ENCODE measurements at regions not wholly inside any gene's neighbourhood (a gene's known extent, or its start where the extent isn't known, plus 50 kb on each side); places are given as distances from the start of the nearest gene placed in this dataset.

DNA sequence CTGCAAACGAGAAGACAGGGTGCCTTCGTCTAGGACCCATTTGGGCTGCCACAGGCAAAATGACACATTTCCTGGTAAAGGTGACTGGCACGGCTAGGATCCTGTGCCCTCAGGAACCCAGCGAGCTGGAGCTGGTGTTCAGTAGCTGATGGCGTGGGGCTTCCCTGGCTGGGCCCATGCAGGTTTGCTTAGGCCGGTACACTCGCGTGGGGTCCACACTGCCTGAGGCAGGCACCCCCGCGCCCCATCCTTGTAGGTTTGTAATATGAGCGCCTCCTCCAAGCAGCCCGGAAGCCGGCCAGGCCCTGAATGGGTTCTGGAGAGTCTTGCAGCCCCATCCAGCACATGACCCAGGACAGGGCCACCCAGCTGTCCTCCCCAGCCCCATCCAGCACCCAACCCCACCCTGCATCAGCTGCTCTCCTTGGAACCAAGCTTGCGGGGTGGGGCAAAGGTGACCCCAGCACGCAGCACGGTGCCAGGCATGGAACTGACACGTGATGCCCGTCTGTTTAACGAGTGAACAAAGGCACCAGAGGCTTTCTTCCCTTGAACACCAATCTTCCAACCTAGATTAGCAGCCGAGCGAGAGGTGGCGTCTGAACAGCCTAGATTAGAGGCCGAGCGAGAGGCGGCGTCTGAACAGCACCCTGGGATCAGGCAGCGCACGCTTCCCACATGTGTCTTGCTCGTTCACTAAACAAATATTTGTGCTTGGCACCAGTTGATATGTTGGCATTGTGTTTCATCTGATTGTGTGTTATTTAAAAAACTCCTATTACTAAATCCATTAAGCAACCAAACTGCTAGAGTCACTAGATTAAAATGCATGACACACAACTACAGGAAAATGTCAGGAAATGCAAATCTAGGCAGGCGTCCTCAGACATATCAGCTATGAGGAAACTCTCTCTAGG lies 112.1 kb downstream of the DLL1 start:
- DNase-seq (ENCODE audit: low read depth, low spot score), result no peak

DNA sequence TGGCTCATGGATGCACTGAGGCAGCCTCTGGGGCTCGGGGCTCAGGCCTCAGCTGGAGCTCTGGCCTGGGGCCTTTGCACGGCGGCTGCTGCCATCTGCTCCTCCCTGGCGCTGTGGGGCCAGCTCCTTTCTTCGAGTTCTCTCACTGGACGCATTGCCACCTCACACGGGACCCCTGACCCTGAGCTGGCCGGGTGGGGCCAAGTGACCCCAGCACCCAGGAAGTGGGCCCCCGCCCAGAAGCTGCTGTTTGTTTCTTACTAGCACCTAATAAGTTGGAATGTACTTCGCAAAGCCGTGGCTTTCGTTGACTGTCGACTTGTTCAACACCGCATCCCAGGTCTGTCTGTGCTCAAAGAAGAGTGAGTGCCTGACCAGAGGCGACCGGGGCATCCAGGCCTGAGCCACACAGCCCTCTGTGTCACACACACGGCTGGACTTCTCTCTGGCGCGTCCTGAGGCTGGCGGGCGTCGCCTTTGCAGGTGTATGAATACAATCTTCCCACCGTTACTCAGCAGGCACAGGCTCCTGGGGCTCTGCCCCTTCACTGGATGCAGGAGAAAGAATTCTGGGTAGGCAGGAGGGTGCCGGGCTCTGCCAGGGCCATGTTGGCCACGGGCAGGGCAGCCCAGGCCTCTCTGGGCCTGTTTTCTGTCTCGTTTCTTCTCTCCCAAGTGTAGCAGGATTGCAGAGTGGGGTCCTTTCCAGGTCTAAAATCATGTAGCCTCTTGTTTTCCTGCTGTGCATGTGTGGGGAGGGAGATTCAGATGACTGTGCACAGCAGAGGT lies 112.9 kb downstream of the DLL1 start:
- no peak for DNase-seq (ENCODE audit: low read depth, low spot score)

DNA sequence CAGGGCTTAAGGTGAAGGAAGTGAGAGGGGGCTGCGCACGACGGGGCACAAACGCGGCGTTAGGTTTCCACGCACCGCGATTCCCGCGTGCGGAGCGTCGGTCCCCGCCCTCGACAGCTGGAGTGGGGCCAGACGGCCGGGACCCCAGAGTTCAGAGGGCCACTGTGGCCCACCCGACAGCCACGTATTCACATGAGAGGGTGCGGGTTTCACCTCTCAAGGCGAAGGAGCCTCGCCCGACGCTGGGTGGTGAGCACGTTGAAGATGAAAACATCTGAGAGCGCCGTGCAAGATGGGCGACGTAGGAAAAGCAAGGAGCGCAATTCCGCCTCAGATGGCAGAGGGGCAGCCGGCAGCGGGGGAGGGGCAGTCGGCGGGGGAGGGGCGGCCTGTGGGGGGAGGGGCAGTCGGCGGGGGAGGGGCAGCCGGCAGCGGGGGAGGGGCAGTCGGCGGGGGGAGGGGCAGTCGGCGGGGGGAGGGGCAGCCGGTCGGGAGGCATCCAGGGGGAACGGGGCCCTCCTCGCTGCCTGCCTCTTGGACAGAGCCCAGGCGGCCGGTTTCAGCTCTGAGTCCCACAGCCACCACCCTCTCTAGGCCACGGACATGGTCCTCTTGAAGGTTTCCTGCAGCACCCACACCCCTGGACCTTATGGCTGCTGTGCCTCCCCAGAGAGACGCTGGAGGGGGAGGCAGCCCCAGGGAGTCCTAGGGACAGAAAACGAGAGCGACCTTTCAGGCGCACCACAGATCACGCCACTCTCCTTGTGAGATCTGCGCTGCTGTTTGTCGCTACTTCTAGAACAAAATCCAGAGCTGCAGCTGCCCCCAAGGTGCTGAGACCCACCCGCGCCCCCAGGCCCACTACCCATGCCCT lies 113.7 kb downstream of the DLL1 start:
- no peak for DNase-seq (ENCODE audit: low read depth, low spot score)

DNA sequence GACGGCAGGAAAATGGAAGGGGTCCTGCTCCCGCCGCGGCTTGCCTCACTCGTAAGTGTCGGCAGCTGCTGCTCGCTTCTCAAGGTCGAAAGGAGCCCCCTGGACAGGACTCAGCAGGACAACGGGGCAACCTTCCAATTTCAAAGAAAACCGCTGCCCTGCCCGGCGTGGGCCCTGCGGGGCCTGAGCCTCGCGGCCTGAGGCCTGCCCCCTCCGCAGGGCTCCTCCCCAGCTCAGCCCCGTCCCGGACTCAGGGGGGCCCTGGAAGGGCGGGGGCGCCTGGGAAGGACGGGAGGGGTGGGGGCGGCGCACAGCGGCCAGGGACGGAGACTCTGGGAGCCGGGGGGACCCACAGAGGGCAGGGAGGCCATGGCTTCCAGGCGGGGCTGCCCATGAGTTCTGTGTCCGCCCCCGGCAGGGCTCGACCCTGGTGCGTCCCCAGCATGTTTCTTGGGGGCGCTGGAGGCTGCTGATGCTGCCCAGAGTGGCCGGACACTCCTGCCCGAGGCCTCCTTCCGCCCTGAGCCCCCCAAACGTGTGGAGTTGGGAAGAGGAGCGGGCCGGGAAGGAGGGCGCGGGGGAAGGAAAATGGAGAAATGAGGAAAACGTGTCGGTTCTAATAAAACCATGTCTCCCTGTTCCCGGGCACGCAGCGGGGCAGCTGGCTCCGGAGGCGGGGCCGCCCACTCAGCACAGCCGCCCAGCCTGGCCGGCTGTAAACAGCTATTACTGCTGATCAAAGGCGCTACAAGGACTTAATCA lies 114.6 kb downstream of the DLL1 start:
- DNase-seq (ENCODE audit: low read depth, low spot score), result no peak

DNA sequence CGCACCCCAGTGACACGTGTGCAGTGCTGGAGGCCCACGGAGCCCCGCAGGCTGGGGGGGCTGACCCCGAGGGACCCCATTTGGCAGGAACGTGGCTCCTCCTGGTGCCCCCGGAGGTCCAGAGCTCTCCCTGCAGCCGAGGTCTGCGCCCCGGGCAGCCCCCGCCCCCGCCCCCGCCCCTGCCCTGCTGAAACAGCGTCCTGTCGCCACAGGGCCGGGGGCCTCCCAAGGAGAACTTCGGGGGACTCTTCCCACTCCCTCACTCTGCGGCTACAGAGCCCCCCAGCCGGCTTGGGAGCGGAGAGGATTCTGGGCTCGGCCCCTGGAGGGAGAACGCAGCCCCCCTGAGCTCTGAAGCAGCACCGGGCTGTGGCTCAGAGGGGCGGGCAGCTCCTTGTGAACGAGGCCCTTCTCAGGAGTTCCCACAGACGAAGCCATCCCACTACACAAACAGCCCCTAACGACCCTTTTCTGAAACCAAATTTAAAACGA lies 115.2 kb downstream of the DLL1 start:
- DNase-seq (ENCODE audit: low read depth, low spot score), result no peak

DNA sequence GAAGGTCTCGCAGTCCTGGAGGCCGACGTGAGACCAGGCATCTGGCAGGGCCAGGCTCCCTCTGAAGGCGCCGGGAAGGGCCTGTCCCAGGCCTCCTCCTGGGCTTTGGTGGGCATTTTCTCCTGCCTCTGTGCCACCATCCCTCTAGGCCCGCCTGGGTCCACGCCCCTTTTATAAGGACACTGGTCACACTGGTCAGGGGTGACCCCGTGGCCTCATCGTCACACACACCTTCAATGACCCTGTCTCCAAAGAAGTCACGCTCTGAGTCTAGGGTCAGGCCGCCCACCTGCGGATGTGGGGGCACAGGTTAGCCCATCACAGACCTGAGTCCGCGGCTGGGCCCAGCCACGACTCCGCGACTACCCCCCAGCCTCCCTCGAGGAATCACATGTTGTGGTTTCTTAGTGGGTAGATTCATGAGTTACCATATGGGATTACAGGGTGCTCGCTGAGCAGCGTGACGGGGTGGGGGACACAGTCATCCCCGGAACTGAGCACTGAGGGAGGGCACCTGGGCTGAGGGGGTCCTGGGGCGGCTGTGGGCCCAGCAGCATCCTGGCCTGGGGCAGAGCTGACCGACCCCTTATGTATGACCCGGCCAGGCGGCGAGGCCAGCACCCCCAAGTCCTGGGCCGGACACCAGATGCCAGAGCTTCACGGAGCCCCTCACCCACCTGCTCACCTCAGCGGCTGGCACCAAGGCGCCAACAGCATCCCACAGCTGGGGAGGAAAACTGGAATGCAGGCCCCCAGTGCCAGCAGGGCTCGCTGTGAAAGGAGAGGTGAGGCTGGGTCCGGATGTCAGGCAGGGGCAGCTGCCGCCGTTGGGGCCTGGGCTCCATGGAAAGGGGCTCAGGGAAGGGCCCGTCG lies 115.9 kb downstream of the DLL1 start:
- no peak for DNase-seq (ENCODE audit: low read depth, low spot score)

DNA sequence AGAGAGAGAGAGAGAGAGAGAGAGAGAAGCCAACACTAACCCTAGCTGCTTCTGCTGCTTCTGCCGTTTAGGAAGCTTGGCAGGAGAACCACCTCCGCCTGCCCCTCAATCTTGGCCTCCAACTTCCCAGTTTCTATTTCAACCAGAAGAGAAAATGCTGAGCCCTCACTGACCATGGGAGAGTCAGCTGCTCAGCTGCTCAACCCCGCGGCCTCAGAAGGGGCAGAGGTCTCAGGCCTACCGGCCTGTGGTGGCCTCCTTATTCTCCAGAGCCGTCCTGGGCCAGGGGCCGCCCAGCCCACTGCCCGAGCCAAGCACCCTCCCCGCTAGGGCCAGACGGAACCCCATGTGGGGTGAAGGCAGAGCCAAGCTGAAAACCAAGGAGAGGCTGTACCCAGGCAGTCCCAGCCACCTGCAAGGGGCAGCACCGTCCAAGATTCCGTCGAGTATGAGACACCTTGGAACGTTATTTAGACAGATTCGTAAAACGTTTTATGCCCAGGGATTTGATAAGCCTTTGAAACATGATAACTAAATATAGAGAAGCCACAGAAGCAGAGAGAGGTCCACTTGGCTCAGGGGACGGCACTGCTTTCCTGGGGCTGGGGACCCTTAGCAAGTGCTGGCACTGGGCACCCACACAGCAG lies 116.6 kb downstream of the DLL1 start:
- DNase-seq (ENCODE audit: low read depth, low spot score), result no peak

DNA sequence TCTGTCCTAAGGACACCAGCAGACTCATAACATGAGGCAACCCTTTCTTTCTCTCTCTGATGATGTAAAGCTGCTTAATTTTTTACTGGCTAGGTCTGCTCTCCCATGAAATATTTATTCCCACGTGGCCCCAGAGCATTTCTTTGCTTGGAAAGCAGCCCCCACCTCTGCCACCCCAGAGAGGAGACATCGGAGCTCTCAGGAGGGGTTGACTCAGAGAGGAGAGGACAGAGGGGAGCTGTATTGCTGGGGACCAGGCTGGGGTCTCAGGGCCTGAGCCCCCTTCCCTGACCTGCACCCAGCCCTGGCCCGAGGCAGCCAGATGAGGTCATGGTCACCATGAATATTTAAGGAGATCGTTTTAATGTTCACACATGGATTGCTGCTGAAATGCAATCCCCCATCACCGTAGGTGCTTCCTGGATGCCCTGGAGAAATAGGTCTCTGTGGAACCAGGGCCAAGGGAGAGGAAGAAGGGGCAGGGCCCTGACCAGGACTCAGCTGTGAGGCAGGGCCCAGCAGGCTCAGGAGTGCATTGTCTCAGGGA lies 117.5 kb downstream of the DLL1 start:
- no peak for DNase-seq (ENCODE audit: low read depth, low spot score)

DNA sequence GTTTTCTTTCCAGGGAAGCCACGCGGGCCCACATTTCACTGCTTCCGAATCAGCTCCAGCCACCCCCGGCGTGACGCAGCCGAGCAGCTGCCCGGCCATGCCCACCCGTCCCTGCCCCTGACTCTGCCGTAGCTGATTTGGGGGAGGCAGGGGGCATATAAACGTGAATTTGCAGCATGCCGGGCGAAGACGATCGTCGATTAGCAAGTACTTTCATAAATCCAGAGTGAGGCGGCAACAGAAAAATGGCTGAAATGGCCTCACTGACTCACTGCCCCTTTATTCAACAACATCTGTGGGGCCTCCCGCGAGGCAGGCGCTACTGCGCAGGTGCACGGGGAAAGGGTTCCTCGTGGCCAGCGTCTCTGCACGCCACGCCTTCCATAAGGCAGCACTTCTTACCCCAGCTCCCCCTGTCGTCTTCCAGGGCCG lies 118.0 kb downstream of the DLL1 start:
- DNase-seq (ENCODE audit: low read depth, low spot score), result no peak

DNA sequence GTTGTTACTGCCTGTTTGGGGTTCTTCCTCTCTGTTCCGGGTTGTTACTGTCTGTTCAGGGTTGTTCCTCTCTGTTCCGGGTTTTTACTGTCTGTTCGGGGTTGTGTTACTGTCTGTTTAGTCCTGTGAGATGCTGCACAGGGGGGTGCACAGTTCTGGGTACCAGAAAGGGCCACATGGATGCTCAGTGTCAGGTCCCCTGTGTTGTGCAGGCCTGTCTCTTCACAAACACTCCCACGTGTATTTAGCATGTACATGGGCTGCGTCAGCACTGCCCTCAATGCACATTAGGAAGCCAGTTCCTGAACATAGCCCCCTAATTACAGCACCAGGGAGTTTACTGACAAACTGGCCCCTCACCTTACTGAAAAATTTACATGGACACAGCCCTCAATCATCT lies 118.5 kb downstream of the DLL1 start:
- no peak for DNase-seq (ENCODE audit: low read depth, low spot score)

DNA sequence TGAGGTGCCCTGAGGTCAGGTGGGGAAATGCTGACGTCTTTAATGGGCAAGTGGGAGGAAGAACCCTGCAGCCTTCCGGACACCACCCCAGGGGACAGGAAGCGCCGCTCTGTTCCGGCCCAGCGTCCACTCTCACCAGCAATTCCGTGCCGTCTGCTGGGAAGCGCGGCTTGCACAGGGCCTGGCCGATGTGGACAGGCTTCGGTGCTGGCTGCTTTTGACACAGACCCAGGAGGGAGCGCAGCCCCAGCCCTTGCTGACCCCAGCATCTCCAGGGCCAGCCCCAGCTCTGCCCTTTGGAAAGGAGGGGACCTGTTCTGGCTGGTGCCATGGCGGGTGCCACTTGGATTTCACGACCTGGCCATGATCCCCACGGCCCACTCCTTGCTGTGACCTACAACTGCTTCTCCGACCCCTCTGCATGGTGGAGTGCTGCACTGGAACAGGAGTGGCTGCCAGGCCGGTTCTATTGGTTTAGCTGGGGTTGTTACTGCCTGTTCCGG lies 123.2 kb downstream of the DLL1 start:
- DNase-seq (ENCODE audit: low read depth, low spot score), result no peak

DNA sequence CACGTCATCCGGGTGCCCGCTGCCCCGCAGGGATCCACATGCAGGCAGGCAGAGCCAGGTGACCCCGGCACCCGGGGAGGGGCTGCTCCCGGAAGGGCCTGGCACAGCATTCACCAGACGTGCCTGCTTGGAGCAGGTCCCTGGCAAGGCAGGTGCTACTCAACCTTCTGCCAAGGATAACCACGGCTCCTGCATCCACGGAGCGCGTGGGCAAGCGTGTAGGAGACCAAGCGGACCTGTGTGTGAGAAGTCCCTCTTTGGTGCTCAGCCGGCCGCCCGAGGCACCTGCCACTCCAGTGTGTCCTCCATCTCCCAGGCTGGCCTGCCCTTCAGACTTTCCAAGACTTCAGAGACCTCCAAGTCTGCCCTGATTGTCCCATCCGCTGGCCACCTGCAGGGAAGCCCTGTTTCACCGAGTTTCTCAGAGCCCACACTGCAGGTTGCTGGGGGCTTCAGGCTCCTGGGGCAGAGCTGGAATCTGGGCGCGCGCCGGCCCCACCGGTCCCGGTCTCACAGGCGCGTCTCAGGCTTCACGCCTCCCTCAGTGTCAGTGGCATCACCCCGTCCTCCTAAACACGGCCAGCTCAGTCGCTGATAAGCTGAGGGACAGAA lies 124.3 kb downstream of the DLL1 start:
- no peak for DNase-seq (ENCODE audit: low read depth, low spot score)

DNA sequence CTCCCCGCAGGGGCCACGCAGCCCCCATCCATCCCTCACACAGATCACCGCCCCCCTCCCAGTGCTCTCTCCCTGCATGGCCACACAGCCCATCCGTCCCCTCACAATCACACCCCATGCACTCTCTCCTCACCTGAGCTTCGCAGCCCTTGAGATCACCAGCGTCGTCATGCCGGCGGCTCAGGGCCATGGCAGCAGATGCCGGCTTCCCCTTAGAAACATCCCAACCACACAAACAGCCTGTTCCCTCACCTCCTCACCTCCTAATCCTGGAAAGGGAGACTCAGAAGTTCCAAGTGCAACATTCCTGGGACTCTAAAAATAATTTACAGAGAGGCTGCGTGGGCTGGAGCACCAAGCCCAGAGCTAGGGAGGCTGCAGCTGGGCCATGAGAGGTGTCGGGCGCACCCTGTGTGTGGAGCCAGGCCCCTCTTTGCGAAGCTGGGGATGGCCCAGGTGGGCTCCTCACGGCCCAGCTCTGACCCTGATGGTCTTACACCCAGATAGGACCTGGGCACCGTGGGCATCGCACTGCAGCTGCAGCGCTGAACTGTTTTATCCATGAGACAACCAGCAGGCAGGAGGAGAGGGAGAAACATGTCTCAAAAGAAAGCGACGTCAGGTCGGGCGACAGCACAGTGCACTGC lies 125.3 kb downstream of the DLL1 start:
- DNase-seq (ENCODE audit: low read depth, low spot score), result no peak

DNA sequence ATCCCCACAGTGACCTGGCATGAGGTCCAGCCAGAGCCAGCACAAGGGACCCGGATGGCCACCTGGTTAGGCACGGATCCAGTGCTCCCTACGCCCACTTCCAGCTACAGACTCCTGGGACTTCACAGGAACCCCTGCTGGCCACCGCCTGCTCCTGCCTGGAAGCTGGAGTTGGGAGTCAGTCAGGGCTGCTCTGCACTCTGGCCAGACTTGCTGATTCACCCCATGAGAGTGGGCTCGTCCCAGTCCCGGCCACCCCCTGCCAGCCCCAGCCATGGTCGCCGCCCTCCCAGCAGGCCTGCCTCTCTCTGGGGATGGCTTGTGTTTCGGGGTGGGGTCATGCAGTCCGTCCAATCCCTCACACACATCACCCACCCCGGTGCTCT lies 125.8 kb downstream of the DLL1 start:
- no peak for DNase-seq (ENCODE audit: low read depth, low spot score)

DNA sequence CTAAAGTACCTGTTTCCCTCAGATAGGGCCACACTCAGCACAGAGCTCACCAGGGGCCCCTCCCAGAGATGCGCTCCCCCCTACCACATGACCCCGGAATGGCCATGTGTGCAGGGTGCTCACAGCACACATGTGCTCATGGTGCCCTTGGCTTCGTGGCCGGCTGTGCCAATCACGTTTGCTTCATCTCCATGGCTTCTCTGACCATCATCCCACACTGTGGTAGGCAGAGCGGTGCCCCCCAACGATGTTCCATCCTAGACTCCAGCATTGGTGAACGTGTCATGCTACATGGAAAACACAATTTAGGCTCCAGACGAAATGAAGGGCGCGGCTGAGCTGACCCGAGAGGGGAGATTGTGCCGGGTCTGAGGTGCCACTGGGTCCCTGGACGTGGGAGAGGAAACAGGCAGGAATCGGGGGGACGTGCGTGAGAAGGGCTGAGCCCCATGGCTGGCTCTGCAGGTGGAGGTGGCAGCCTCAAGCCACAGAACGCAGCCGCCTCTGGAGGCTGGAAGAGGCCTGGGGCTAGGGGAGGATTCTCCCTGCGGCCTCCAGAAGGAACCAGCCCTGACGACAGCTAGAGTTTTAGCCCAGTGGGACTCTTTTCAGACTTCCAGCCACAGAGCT lies 126.5 kb downstream of the DLL1 start:
- DNase-seq (ENCODE audit: low read depth, low spot score), result no peak

DNA sequence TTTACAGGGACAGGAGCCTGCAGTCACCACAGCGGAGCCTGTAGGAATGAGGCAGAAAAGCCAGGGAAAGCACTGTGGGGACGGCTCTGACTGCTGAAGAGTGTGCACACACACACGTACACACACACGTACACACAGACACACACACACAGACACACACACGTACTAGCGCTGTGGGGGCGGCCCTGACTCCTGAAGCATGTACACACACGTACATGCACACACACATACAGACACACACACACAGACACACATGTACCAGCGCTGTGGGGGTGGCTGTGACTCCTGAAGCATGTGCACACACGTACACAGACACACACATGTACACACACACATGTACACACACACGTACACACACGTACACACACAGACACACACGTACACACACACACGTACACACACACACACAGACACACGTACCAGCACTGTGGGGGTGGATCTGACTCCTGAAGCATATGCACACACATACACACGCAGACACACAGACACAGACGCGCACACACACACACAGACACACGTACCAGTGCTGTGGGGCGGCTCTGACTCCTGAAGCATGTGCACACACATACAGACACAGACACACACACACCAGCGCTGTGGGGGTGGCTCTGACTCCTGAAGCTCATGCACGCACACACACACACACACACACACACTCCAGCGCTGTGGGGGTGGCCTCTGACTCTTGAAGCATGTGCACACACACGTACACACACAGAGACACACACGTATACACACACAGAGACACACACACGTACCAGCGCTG lies 127.3 kb downstream of the DLL1 start:
- no peak for DNase-seq (ENCODE audit: low read depth, low spot score)
